ENCODE measurements at regions not wholly inside any gene's neighbourhood (a gene's known extent, or its start where the extent isn't known, plus 50 kb on each side); places are given as distances from the start of the nearest gene placed in this dataset.

DNA sequence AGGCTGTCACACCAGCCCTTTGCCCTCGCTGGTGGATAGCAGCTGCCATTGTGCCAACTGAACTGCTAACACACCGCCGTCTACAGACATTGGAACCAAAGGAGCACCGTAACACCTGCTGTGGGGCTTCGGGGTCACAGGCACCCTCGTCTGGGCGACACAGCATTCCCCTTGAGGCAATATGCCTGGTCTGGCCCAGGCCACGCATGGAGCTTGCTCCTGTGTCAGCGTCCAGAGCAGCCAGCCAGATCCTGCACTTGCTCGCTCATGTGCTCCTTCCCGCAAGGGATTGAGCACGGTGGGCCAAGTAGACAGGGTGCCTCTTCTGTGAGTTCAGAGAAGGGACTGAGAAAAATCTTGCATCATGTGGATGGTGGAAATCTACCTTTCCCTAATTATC is 314.6 kb upstream of the PLD5 start:
- TF ChIP-seq, protein P1, sequence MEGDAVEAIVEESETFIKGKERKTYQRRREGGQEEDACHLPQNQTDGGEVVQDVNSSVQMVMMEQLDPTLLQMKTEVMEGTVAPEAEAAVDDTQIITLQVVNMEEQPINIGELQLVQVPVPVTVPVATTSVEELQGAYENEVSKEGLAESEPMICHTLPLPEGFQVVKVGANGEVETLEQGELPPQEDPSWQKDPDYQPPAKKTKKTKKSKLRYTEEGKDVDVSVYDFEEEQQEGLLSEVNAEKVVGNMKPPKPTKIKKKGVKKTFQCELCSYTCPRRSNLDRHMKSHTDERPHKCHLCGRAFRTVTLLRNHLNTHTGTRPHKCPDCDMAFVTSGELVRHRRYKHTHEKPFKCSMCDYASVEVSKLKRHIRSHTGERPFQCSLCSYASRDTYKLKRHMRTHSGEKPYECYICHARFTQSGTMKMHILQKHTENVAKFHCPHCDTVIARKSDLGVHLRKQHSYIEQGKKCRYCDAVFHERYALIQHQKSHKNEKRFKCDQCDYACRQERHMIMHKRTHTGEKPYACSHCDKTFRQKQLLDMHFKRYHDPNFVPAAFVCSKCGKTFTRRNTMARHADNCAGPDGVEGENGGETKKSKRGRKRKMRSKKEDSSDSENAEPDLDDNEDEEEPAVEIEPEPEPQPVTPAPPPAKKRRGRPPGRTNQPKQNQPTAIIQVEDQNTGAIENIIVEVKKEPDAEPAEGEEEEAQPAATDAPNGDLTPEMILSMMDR (IDR thresholded peaks at IDR 0.05; ENCODE audit: low read depth, low read length, missing control alignments) = no peak
- DNase-seq (ENCODE audit: low read depth) = no peak
- in situ Hi-C loops (cut with HindIII; ENCODE audit: low sequenced_read_pairs) = no loop called here
- no peak overlapping the region for H3K4me3 ChIP-seq (ENCODE audit: low read depth, low read length)

- no peak overlapping the region for H3K4me3 ChIP-seq (ENCODE audit: low read depth, low read length)
- in situ Hi-C loops (cut with HindIII; ENCODE audit: low sequenced_read_pairs) = no loop called here
- no peak for DNase-seq (ENCODE audit: low read depth)
- TF ChIP-seq, protein P1 (IDR thresholded peaks at IDR 0.05; ENCODE audit: low read depth, low read length, missing control alignments) = no peak
Observed at GRCh38 chr1:242836423-242836822, 311.9 kb upstream of the PLD5 start.

DNA sequence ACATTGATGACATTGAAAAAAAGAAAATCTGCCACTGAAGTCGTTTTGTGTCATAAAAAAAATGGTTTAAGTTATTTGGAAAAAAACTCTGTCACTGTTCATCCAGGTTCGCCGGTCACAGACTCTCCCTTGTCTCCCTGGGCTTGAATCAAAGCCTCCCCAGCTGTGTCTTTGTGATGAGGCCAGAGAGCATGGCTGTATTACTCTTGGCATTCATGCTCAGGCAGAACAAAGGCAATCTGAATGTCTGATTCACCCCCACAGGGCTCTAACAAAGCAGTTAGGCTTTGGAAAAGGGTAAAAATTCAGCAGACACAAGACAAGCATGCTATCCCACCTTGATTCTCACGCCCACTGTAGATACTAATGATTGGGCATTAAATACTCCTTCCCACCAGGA is 304.3 kb upstream of the PLD5 start:
- no peak overlapping the region for H3K4me3 ChIP-seq (ENCODE audit: low read depth, low read length)
- in situ Hi-C loops (cut with HindIII; ENCODE audit: low sequenced_read_pairs) = no loop called here
- peak; percentile 18 for DNase-seq (ENCODE audit: low read depth)
- TF ChIP-seq, protein P1 (IDR thresholded peaks at IDR 0.05; ENCODE audit: low read depth, low read length, missing control alignments) = no peak

- in situ Hi-C loops (cut with HindIII; ENCODE audit: low sequenced_read_pairs) = no loop called here
- DNase-seq (ENCODE audit: low read depth) = no peak
- no peak overlapping the region for H3K4me3 ChIP-seq (ENCODE audit: low read depth, low read length)
- TF ChIP-seq, protein P1 (IDR thresholded peaks at IDR 0.05; ENCODE audit: low read depth, low read length, missing control alignments) = no peak
Observed at GRCh38 chr1:242828199-242828598, 303.7 kb upstream of the PLD5 start.

GRCh38 chr1:242827538-242827937 is 303.0 kb upstream of the PLD5 start:
- in situ Hi-C loops (cut with HindIII; ENCODE audit: low sequenced_read_pairs) = no loop called here
- H3K4me3 ChIP-seq (ENCODE audit: low read depth, low read length) = no peak overlapping the region
- TF ChIP-seq, protein P1 (IDR thresholded peaks at IDR 0.05; ENCODE audit: low read depth, low read length, missing control alignments) = no peak
- DNase-seq (ENCODE audit: low read depth) = no peak

DNA sequence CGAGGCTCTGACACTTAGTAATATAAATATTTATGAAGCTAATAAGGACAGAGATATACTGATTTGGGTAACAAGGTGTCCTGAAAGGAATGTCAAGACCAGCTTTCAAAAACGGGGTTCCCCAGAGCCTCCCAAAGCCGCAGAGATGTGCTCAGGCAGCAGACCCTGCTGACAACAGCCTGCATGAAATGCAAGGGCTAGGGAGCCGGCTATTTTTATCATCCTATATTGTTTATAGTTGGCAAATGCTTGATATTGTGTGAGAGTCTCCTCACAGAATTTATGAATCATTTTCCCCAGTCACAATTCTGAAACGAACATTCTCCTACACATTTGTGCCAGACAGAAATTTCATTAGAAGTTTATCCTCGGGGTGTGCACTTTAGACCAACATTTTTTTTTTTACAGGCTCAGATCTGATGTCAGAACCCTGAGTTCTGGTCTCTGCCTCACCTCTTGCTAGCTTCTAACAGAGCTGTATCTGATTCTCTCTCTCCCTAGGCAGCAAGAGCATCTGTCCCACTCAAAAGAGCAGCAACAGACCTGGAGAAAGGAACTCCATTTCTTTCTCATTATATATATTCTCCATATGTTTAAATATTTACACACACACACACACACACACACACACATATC is 302.3 kb upstream of the PLD5 start:
- in situ Hi-C loops (cut with HindIII; ENCODE audit: low sequenced_read_pairs) = no loop called here
- TF ChIP-seq, protein P1 (IDR thresholded peaks at IDR 0.05; ENCODE audit: low read depth, low read length, missing control alignments) = no peak
- no peak for DNase-seq (ENCODE audit: low read depth)
- no peak overlapping the region for H3K4me3 ChIP-seq (ENCODE audit: low read depth, low read length)

All from astrocyte of the cerebellum (primary cell).